Endothelial cell of umbilical vein (primary cell): ENCODE measurements at regions not wholly inside any gene's neighbourhood (a gene's known extent, or its start where the extent isn't known, plus 50 kb on each side); places are given as distances from the start of the nearest gene placed in this dataset.

ENCODE experiments used
- EZH2 ChIP-seq: IDR thresholded peaks from 2 replicates; pipeline ENCODE4 v1.6.1; 2012; ENCODE audit warnings: borderline replicate concordance, low read depth, mild to moderate bottlenecking, moderate library complexity, low read length, inconsistent platforms; ENCODE audit not compliant: severe bottlenecking
- MYC ChIP-seq: IDR thresholded peaks from one replicate; pipeline ENCODE4 v1.6.1; 2011; ENCODE audit warnings: mild to moderate bottlenecking, low read depth, low read length
- POLR2A ChIP-seq: IDR thresholded peaks from 2 replicates; pipeline ENCODE4 v1.6.1; 2012; ENCODE audit warnings: low read depth, mild to moderate bottlenecking, control low read depth, low read length
- POLR2AphosphoS5 ChIP-seq: IDR thresholded peaks from 2 replicates; pipeline ENCODE4 v1.6.1; 2012; ENCODE audit warnings: low read depth, mild to moderate bottlenecking, control low read depth, low read length, moderate library complexity; ENCODE audit not compliant: insufficient read depth
- TF ChIP-seq, protein P1 (sequence below), 2 donors: IDR thresholded peaks; 1 replicate in 1 of 2; 2 replicates in 1 of 2; pipeline ENCODE4 v1.5.1; 2011; ENCODE audit warnings: low read length in 2 of 2, mild to moderate bottlenecking in 2 of 2, moderate library complexity in 2 of 2, control low read depth in 1 of 2, inconsistent platforms in 1 of 2, low read depth in 1 of 2; ENCODE audit not compliant: insufficient read depth in 1 of 2; ENCODE audit errors: extremely low read depth in 1 of 2
- TF ChIP-seq, protein P2 (sequence below): IDR thresholded peaks from 2 replicates; pipeline ENCODE4 v1.6.1; 2011; ENCODE audit not compliant: insufficient read depth, insufficient read length

DNA sequence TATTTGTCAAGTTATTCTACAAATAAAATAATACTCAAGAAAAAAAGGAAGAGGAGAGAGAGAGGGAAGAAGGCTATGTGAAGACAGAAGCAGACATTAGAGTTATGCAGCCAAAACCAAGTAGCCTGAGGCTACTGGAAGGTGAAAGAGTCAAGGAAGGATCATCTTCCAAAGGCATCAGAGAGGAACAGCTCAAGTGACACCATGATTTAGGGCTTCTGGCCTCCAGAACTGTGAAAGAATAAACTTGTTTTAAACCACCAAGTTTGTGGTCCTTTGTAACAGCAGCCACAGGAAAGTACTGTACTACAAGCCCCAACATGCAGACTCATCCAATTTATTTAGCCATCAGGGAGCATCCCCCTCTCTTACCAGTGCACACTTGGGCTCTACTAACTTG, 788.5 kb upstream of the LRRTM1 start:
- TF ChIP-seq, protein P1, sequence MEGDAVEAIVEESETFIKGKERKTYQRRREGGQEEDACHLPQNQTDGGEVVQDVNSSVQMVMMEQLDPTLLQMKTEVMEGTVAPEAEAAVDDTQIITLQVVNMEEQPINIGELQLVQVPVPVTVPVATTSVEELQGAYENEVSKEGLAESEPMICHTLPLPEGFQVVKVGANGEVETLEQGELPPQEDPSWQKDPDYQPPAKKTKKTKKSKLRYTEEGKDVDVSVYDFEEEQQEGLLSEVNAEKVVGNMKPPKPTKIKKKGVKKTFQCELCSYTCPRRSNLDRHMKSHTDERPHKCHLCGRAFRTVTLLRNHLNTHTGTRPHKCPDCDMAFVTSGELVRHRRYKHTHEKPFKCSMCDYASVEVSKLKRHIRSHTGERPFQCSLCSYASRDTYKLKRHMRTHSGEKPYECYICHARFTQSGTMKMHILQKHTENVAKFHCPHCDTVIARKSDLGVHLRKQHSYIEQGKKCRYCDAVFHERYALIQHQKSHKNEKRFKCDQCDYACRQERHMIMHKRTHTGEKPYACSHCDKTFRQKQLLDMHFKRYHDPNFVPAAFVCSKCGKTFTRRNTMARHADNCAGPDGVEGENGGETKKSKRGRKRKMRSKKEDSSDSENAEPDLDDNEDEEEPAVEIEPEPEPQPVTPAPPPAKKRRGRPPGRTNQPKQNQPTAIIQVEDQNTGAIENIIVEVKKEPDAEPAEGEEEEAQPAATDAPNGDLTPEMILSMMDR (IDR thresholded peaks at IDR 0.05; ENCODE audit: extremely low read depth in 1 of 2, insufficient read depth in 1 of 2, low read depth in 1 of 2, low read length in 2 of 2): no peak
- TF ChIP-seq POLR2AphosphoS5 (no peak), EZH2 (no peak), POLR2A (no peak), MYC (no peak)
- TF ChIP-seq, protein P2, sequence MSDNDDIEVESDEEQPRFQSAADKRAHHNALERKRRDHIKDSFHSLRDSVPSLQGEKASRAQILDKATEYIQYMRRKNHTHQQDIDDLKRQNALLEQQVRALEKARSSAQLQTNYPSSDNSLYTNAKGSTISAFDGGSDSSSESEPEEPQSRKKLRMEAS: no peak
